Body of pancreas (tissue), 4 donors: ENCODE measurements at regions not wholly inside any gene's neighbourhood (a gene's known extent, or its start where the extent isn't known, plus 50 kb on each side); places are given as distances from the start of the nearest gene placed in this dataset.
A peak's percentile ranks its signal among the peaks of the same experiment; 100 is the strongest.

ENCODE experiments used
- ATAC-seq: fragments of 150-250 bp; one replicate; pipeline ENCODE4 v1.9.1; 2016
- DNase-seq, 4 donors: peaks; one replicate each; pipeline ENCODE4 v3.0.0-alpha.2; 2019
- H3K27ac ChIP-seq, 4 donors: fragments of 200-600 bp; sonication (generic); 1 replicate in 3 of 4; 2 replicates in 1 of 4; pipeline versions ENCODE4 v1.5.1 to v1.6.1; 2016 to 2019; ENCODE audit warnings: mild to moderate bottlenecking in 1 of 4, mixed read lengths in 1 of 4, moderate library complexity in 1 of 4
- H3K27me3 ChIP-seq, 2 donors: fragments of 200-600 bp; sonication (generic); one replicate each; pipeline ENCODE4 v1.6.0; 2016; ENCODE audit warnings: mild to moderate bottlenecking in 1 of 2
- H3K36me3 ChIP-seq, 2 donors: fragments of 200-600 bp; sonication (generic); replicated peaks in 1 of 2; 2 replicates each; pipeline ENCODE4 v1.5.1; 2016; ENCODE audit warnings: low read depth in 2 of 2; ENCODE audit not compliant: insufficient read depth in 1 of 2
- H3K4me1 ChIP-seq: fragments of 200-600 bp; sonication (generic); one replicate; pipeline ENCODE4 v1.6.0; 2016
- H3K4me3 ChIP-seq, 2 donors: fragments of 200-600 bp; sonication (generic); 1 replicate in 1 of 2; 2 replicates in 1 of 2; pipeline ENCODE4 v1.5.1; 2016 to 2019
- H3K9me3 ChIP-seq, 3 donors: fragments of 200-600 bp; sonication (generic); 1 replicate in 2 of 3; 2 replicates in 1 of 3; pipeline ENCODE4 v1.5.1; 2016
- CTCF ChIP-seq, 7 experiments: fragments of 450-650 bp in 4 of 7; fragments of 200-600 bp in 3 of 7; sonication (generic) in 3 of 7; IDR thresholded peaks; one replicate each; pipeline ENCODE4 v1.5.1; 2016 to 2019; ENCODE audit warnings: antibody characterized with exemption in 7 of 7
- POLR2A ChIP-seq, 3 donors: fragments of 450-650 bp; IDR thresholded peaks; one replicate each; pipeline ENCODE4 v1.6.1; 2016; ENCODE audit warnings: antibody characterized with exemption in 3 of 3, mild to moderate bottlenecking in 2 of 3
- WGBS, 2 donors: methylation state at CpG; one replicate each; pipeline ENCODE4 v1.1.5; 2017; 5-methylcytosine and 5-hydroxymethylcytosine counted together
- intact Hi-C: fragments of 100-400 bp; cut with DNase I; formaldehyde crosslinking; loops from one replicate; pipeline ENCODE4 v1.15.1; 2023

GRCh38 chr3:102169915-102170479 is 264.8 kb upstream of the ZPLD1 start:
- DNase-seq (no peak), ATAC-seq (no peak)
- Histone ChIP-seq H3K4me1 (peaks cover 8% of the 10 kb centered on the region), H3K27me3 (no peaks in the 10 kb centered on the region), H3K4me3 (no peak overlapping the region), H3K36me3 (no peaks in the 10 kb centered on the region), H3K27ac (no peak overlapping the region), H3K9me3 (no peaks in the 10 kb centered on the region)
- no peak for TF ChIP-seq CTCF (IDR thresholded peaks at IDR 0.05)
- TF ChIP-seq POLR2A (IDR thresholded peaks at IDR 0.05): no peak
- intact Hi-C loops: no loop called here
- 86 to 94% methylated on average over 1 of the region's 1 CpG for WGBS, 2 donors

GRCh38 chr3:102170545-102170944 is 264.3 kb upstream of the ZPLD1 start:
- DNase-seq (no peak), ATAC-seq (no peak)
- TF ChIP-seq CTCF (IDR thresholded peaks at IDR 0.05): no peak
- no peak for TF ChIP-seq POLR2A (IDR thresholded peaks at IDR 0.05)
- H3K27ac ChIP-seq: no peak overlapping the region
- no peaks in the 10 kb centered on the region for H3K9me3 ChIP-seq
- intact Hi-C loops: no loop called here
- H3K27me3 ChIP-seq: no peaks in the 10 kb centered on the region
- 81 to 84% methylated on average over 2 of the region's 2 CpGs for WGBS, 2 donors
- H3K4me1 ChIP-seq: peaks cover 10% of the 10 kb centered on the region
- no peak overlapping the region for H3K4me3 ChIP-seq
- H3K36me3 ChIP-seq: no peaks in the 10 kb centered on the region

- no peak for DNase-seq
- no peaks in the 10 kb centered on the region for H3K9me3 ChIP-seq
- no peaks in the 10 kb centered on the region for H3K36me3 ChIP-seq
- H3K4me3 ChIP-seq: no peak overlapping the region
- peak overlapping the region in 1 of 4 donors; percentile 31 for H3K27ac ChIP-seq
- H3K27me3 ChIP-seq: no peaks in the 10 kb centered on the region
- ATAC-seq: no peak
- intact Hi-C loops: no loop called here
- peaks cover 16% of the 10 kb centered on the region for H3K4me1 ChIP-seq
- WGBS, 2 donors: 17 to 28% methylated on average over 3 of the region's 3 CpGs
- TF ChIP-seq CTCF (IDR thresholded peaks at IDR 0.05) (no peak), POLR2A (IDR thresholded peaks at IDR 0.05) (no peak)
Measured at GRCh38 chr3:102174312-102174712, 260.5 kb upstream of the ZPLD1 start.

GRCh38 chr3:102174832-102175374 is 259.9 kb upstream of the ZPLD1 start:
- ATAC-seq: no peak
- 35 to 38% methylated on average over 1 of the region's 1 CpG for WGBS, 2 donors
- no peaks in the 10 kb centered on the region for H3K27me3 ChIP-seq
- peaks cover 22% of the 10 kb centered on the region for H3K4me1 ChIP-seq
- no peak overlapping the region for H3K4me3 ChIP-seq
- TF ChIP-seq CTCF (IDR thresholded peaks at IDR 0.05): no peak
- TF ChIP-seq POLR2A (IDR thresholded peaks at IDR 0.05): no peak
- no peaks in the 10 kb centered on the region for H3K9me3 ChIP-seq
- intact Hi-C loops: no loop called here
- no peak for DNase-seq
- H3K36me3 ChIP-seq: no peaks in the 10 kb centered on the region
- H3K27ac ChIP-seq: peak overlapping the region in 1 of 4 donors; percentile 31
